ENCODE measurements at regions not wholly inside any gene's neighbourhood (a gene's known extent, or its start where the extent isn't known, plus 50 kb on each side); places are given as distances from the start of the nearest gene placed in this dataset.

DNA sequence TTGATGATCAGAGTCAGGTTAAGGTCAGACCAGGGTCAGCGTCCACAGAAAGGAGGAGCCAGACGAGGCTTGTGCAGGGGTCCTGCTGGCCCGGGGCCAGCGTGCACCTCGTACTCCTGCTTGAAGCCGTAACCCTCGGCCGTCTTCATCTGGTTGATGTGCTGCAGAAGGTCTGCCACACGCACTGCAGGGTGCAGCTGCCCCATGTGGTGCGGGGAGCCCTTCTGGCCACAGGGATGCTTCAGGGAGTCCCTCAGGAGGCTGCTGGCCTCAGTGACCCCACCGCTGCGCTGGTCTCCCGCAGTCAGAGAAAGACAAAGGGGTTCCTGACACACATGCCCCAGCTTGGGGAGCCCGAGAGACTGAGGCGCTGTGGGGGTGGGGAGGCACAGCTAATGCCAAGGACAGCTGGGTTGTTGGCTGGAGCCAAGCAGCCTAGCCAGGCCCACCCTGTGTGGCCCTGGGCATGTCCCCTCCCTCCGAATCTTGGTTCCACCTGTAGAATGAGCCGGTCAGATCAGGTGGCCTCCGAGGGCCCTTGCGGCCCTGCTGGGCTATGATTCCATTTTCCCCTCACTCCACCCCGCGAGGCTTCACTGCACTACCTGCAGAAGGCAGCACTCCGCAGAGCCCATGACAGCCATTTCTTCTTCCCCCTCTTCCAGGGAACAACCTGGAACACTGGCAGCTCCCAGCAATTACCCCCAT is 251.9 kb downstream of the PTPRU start:
- TF ChIP-seq, protein P1, sequence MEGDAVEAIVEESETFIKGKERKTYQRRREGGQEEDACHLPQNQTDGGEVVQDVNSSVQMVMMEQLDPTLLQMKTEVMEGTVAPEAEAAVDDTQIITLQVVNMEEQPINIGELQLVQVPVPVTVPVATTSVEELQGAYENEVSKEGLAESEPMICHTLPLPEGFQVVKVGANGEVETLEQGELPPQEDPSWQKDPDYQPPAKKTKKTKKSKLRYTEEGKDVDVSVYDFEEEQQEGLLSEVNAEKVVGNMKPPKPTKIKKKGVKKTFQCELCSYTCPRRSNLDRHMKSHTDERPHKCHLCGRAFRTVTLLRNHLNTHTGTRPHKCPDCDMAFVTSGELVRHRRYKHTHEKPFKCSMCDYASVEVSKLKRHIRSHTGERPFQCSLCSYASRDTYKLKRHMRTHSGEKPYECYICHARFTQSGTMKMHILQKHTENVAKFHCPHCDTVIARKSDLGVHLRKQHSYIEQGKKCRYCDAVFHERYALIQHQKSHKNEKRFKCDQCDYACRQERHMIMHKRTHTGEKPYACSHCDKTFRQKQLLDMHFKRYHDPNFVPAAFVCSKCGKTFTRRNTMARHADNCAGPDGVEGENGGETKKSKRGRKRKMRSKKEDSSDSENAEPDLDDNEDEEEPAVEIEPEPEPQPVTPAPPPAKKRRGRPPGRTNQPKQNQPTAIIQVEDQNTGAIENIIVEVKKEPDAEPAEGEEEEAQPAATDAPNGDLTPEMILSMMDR (IDR thresholded peaks at IDR 0.05): no peak
- no peak for TF ChIP-seq USF2 (IDR thresholded peaks at IDR 0.05)
